ENCODE measurements at regions not wholly inside any gene's neighbourhood (a gene's known extent, or its start where the extent isn't known, plus 50 kb on each side); places are given as distances from the start of the nearest gene placed in this dataset.
A peak's percentile ranks its signal among the peaks of the same experiment; 100 is the strongest.

DNA sequence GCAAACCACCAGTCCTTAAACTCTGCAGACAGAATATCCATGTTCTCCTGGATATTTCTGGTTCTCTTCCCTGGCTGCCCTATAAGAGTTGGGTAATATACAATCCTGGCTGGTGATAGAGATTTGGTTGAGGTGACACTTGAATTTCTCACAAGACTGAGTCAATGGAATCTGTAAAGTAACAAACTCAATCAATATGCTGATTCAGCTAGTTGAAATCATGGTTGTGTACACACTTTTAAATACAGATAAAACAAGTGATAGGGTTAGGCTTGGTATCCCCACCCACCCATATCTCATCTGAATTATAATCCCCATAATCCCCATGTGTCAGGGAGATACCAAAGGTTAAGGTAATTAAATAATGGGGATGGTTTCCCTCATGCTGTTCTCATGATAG lies 349.2 kb upstream of the MAD2L1 start:
- DNase-seq: no peak

DNA sequence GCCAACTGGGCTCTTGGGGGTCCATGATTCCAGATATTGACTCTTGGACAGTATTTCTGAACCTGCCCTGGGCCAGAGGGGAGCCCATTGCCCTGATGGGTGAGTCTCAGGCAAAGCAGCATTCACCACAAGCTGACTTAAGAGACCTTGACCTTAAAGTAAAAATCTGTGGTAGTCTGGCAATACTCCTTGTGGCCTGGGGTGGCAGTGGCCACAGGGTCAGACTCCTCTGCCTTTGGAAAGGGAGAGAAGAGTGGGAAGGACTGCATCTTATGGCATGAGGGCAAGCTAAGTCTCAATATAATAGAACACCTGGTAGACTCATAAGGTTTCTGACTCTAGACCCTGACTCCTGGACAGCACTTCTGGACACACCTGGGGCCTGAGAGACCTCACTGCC lies 340.3 kb upstream of the MAD2L1 start:
- no peak for DNase-seq

DNA sequence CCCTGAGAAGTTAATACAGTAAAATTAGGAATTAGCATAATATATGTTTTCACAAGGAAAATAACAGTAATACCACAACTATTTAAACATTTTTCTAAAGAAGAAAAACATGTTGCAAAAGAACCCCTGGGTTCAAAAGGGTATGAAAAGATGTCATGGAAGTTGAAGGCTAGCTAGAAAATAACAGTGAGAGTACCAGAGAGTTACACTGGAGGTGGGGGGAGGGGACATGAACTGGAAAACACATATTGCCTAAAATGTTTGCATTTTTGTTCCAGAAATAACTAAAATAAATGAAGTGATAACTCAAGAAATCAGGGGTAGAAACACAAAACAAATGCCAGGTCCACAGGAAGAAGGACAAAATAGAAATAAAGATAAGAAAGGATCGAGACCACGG lies 336.6 kb upstream of the MAD2L1 start:
- no peak for DNase-seq

DNA sequence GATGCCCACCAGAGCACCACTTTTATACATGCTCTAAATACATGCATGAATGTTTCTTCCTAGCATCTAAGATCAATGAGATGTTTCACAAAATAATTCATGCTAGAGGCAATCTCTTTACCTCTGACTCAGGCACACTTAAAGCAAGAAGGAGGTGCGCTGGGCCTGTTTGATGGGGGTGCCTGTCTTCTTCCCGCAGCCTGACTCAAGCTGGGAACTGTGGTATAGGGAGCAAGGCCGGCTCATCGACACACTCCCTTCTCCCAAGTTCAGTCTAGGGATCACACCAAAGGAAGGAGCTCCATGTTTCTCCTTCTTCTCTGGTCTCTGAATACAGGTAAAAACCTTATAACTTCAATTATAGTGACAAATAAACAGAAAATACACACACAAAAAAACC lies 333.8 kb upstream of the MAD2L1 start:
- DNase-seq: no peak

DNA sequence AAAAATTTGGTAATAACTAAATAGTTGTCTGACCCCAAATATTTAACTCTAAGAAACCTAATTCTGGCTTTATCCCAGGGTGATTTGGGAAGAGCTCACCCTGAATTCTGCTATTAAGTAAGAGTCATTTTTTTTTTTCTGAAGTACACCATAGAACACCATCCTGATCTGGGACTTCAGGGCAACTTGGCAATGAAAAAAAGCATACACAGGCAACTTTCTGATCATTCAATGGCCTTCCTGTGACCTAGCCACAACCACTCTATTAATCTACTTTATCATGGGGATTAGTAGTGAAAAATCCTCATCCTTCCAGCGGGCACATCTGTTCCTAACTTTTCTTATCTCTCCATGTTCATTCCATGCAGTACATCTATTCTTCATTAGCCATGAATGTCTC lies 333.2 kb upstream of the MAD2L1 start:
- DNase-seq: no peak

DNA sequence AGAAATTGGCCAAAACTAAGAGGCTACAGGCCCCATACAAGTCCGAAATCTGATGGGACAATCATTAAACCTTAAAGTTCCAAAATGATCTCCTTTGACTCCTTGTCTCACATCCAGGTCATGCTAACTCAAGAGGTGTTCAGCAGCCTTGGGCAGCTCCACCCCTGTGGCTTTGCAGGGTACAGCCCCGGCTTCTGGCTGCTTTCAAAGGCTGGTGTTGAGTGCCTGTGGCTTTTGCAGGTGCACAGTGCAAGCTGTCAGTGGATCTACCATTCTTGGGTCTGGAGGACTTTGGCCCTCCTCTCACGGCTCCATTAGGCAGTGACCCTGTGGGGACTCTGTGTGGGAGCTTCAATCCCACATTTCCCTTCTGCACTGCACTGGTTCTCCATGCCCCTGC lies 329.1 kb upstream of the MAD2L1 start:
- DNase-seq: no peak

DNA sequence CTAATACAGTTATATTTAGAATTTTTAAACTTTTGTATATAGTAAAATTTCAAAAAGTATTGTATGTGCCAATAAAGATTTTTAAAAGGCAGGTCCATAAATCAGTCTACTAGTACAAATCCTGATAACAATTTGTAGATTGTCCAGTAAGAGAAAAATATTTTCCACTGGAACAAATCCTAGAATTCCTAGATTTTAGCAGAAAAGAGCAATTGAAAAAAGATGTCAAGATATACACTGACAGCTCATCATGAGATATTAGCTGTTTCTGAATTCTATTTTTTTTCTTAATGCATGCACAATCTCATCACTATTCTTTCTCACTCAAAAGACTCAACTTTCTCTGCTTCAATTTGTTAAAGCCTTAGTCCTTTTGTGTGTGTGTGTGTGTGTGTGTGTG lies 289.2 kb upstream of the MAD2L1 start:
- DNase-seq: no peak

DNA sequence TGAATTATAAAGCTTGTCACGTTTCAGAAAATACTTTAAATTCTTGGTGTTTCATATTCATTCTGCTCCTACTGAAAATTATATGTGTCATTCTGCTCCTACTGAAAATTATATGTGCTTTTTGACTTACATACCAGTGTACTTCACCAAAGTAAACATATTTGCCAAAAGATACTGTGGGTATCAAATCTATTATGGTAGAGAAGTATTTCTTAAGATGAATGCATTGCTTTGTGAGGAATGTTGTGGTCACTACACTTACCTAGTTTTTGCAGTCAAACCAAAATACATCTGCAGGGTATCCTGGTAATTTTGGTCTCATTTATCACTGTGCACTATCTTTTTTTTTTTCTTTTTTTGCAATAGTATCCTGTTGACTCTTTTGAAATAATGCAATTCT lies 287.7 kb upstream of the MAD2L1 start:
- DNase-seq: no peak

DNA sequence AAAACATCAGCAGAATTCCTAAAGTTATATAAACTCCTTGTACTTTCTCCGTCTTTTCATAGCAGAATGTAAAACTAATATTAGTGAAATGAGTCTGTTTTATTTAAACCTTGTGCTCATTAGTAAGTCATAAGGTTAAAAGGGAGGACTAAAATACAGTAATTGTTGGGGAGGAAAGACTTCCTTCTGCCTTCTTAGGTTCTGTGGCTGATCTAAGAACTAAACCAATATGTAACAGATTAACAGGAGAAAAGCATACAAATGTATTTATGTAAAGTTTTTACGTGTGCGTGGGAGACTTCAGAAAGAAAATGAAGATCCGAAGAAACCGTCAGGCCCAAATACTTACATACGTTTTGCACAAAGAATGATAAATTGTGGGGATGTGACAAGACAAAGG lies 286.6 kb upstream of the MAD2L1 start:
- no peak for DNase-seq

DNA sequence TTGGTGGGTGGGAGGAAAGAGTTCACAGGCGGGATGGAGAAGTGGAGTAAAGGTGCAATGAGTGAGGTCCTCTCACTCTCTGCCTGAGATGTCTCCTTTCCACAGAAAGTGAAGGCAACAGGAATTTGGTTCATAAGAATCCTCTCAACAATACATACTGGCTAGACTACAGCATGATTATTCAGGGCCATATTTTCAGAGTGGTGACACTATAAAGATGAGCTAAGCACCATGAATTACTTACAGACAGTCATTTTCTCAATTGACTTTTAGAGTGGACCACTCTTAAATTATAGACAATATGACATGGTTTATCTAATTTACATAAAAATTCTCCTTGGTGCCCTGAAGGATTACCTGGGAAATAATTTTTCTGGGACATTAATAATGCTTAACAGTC lies 286.1 kb upstream of the MAD2L1 start:
- no peak for DNase-seq

DNA sequence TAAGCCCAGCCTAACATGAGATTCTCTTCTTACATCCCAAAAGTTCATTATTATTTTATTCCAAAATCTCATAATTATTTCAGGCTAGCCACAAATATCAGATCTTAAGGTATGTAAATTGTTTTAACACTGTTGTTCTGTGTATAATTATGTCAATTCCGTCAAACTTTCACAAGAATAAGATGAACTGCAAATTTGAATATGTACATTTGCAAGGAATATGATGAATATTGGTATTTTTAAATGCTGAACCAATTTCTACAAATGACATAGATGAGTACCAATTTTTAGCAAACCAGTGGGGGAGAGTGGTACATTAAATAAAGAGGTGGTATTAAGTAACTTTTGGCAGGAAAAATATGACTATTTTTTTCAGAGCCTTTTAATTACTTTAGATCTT lies 282.3 kb upstream of the MAD2L1 start:
- no peak for DNase-seq

DNA sequence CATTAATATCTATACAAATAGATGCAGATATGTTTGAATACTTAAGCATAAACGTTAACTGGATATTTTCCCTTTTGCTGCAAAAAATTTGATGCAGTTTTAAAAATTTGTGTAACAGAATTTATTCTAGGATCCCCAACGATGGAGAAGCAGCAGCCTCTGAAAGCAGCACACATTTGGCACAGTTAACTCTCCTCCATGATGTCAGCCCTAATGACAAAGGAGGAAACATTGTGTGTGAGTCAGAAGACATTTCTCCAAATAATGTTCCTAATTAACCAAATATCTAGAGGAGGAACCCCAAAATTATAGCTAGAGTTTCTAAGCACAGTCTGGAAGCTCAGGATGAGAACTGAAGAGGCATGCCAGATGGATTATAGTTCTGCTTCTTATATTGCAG lies 281.9 kb upstream of the MAD2L1 start:
- DNase-seq: no peak

DNA sequence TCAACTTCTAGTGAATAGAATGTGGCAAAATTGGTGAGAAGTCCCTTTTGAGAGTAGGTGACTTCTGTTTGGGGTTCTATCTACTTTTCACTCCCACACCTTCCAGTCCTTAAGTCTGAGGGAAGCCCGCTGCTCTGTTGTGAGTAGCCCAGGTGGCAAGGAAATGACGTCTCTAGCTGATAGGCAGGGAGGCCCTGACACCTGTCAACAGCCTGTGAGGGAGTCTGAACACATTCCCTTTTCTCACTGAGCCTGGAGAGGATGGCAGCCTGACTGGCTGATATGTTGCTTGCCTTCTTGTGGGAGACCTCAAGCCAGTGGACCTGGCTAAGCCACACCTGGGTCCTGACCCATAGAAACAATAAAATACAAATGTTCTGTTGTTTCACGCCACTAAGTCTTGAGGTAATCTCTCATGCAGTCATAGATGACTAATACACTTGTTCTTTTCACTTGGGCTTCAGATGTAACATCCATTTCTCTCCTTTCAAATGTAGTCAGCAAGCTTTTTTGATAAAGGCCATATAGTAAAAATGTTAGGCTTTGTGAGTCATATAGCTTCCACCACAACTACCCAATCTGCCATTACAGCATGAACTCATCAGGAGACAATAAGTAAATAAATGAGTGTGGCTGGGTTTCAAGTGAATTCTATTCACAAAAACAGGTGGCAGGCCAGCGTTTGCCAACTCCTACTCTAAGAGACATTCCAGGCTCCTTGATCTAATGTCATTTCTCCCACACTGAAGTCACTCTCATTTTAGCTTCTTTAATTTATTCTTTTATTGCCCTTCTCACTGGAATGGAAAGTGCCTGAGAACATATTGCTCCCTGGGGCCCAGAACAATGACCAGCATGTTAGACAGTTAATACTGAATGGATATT lies 265.1 kb upstream of the MAD2L1 start:
- DNase-seq: peak; percentile 61

DNA sequence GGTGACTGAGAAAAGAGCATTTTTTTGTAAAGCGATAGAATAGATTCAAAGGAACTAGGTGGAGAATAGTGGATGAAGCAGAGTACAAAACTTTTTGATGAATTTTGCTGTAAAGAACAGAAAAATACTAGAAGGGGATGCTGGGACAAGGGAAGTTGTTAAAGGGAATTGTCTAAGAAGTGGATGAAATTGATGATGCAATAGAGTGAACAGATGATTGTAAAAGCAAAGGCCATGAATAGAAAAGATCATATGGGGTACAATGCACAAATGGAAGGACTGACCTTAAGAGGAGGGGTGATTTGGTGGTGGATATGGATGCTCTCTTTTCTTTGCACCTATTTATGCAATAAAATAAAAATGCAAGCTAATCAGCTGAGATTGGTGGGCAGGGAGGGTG lies 262.7 kb upstream of the MAD2L1 start:
- DNase-seq: no peak

DNA sequence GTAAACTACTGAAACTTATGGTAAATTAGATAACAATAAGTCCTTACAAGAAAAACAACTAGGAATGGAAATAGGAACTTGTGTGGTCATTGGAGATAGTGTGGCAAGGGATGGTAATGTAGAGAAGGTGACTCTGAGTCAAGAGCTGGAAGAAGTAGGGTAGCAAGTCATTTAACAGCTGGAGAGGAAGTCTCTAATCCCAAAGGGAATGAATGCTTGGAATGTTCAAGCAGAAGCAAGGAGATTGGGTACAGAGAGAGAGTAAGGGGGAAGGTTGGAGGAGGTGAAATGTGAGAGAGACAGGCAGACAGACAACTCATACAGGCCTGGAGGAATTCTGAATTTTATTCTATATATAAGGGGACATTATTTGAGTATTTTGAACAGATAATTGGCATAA lies 260.6 kb upstream of the MAD2L1 start:
- no peak for DNase-seq

DNA sequence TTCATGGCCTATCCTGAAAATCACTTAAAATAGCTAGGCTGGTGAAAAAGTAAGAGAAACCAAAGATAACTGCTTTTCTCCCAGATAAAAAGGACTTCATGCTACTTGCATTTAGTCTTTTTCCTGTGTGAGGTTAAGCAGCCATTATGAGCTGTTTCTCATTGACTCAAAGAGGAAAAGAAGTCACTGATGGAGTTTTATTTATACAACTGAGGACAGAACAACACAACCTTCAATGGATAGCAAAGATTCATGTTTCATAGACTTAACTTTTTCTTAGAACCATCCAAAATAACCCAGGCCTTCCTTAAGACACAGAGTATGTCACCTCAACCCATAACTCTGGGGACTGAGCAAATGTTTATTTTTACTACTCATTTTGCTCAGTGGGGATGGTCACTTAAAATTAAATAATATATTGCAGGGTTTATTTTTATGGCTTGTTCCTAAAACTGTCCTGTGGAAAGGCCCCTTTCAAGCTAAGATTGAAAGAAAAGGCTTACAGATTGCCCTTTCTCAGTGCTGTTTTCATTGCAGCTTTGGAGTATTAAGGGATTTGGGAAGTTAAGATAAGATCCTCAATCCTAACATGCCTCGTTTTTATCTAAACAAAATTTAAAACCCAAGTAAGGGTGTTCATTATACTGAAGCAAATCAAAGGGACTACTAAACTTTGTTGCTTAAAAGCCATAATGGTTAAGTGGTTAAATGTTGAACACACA lies 252.6 kb upstream of the MAD2L1 start:
- no peak for DNase-seq

DNA sequence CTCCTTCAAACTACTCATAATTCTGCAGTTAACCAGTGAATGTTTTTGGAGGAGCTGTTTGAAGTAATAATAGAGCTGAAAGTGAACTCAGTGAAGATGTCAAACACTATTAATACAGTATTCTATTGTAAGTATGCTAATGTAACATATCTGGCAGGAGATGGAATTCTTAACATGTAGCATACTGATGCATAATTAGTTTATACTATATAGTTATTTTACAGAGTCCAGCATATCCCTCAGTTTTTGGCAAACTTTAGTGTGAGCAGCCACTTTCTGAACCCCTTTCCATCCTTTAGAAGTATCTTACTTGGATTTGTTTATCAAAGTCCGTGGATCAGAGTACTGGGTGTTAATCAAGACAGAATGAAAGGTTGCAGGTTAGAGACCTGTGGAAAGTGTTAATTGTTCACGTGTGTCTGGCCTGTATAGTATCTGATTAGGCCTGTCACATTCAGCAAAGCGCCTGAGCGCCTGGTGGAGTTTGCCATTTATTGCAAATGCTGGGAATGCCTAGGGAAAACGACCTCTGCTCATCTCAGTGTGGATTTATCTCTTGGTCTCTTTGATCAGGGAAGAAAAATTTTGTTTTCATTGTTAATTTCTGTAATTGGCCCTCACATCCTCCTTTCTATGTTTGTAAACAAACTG lies 251.7 kb upstream of the MAD2L1 start:
- DNase-seq: no peak

DNA sequence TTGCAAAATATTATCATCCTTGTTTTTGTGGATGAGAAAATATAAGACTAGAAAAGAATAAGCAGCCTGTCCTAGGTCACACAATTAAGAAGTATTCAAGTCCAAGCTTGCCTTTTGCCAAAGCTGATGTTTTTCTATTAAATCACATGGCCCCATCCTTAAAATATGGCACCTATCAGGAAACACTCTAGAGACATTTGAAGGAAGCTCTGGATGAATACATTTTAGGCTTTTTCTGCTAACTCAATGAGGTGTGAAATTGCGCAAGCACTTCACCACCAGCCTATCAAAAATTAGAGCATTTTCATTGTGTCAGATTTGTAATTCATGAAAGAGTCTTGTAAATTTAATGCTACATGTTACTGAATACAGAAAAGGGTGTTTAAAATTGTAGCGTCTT lies 251.1 kb upstream of the MAD2L1 start:
- no peak for DNase-seq

DNA sequence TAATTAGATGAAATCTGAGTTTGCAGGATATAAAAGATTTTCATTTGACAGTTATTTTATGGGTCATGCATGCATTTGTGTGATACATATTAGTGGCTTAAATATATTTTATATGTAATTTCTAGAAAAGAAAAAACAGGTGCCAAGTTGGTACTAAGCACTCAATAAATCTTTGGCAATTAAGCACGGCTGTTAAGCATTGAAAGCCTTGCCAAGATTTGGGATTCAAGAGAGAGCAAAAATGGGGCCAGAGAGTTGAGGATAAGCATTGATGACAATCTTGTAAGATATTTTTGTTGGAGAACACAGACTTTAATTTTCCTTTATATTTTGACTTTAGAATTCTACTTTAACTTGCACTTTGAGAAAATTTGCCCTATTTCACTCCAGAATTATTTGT lies 249.8 kb upstream of the MAD2L1 start:
- DNase-seq: no peak

DNA sequence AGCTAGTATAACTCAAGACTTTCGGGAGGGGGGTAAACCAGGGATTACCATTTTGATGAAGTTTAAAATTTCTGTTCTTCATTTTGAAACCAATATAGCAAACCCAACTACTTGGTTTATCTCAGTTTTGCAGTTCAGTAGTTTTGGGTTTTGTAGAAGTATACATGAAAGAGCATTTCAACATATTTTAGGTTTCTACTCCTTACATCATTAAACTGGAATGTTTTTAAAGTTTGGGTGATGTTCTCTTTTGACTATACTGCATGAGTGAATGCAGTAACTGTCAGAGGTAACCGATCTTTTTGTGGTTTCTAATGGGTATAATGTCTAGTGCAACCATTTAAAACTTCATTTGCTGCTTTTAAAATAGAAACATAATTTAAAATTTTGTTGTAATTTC lies 248.3 kb upstream of the MAD2L1 start:
- no peak for DNase-seq

DNA sequence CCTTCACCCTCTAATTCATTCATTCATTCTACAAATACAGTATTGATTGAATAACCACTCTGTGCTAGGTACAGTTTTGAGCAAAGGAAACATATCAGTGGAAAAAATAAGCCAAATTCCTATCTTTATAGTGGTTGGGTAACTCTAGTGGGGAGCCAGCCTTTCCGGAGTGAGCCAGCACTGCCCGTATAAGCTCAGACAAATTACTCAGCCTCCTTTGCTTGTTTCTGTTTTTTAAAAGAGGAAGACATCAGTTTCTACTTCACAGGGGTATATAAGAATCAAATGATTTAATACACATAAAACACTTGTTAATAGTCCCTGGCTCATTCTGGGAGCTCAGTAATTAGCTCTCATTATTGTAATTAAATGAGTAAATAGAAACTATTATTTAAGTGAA lies 238.2 kb upstream of the MAD2L1 start:
- DNase-seq: no peak

DNA sequence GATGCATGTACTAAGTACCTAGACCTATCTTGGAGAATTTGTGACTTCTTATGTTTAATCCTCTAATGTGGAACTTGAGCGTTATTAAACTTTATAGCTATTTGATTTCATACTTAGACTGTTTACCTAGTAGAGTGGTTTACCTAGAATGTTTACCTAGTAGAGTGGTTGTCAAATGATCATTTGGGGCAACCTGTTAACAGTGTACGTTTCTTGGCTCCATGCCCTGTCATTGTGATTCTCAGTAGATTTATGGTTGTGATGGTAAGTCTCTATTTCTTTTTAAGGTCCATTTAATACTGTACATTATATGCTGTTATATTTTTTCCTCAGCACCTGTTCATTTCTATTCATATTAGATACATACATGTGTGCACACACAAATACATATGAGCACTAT lies 233.0 kb upstream of the MAD2L1 start:
- no peak for DNase-seq

DNA sequence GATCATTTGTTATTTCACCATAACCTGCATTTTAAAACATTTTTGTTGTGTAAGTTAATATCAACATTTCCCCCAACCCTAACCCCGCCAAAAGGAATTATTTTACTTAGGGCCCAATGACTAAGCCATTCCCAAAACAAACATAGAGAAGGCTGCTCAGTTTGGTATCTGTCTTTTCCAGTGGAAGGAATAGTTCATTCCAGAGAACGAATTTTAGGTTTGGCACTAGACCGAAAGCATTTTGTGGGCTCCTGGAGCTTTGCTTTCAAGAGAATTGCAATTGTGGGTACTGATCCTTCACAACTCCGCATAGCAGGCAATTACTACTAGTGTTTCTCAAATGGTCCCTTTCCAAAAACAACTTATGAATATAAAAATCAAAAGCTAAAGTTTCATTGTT lies 226.7 kb upstream of the MAD2L1 start:
- DNase-seq: no peak

DNA sequence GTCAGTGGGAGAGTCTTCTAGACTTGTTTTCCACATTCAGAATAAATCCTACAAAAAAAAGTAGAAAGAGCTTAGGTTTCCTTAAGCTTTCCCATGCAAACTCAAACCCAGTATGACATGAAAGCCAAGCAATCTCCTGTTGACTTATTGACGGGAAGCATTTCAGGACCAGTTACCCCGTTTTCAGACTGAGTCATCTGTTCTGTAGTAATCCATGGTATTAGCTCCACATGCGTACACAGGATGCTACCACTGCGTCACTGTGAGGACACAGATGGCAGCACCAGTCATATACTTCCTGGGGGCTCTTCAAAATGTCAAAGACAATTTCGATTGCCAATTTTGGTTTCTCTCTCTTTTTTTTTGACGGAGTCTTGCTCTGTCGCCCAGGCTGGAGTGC lies 224.9 kb upstream of the MAD2L1 start:
- no peak for DNase-seq
